Progenitor cell of endocrine pancreas (in vitro differentiated cells): ENCODE measurements at regions not wholly inside any gene's neighbourhood (a gene's known extent, or its start where the extent isn't known, plus 50 kb on each side); places are given as distances from the start of the nearest gene placed in this dataset.

ENCODE experiments used
- DNase-seq: peaks from one replicate; pipeline ENCODE4 v3.0.0; 2021; ENCODE audit warnings: low spot score; ENCODE audit not compliant: unreplicated experiment
- H3K27ac Mint-ChIP-seq: 2 replicates; pipeline ENCODE4 v1.8.0; 2021; ENCODE audit warnings: mild to moderate bottlenecking, moderate library complexity, mixed read lengths
- H3K27me3 Mint-ChIP-seq: 2 replicates; pipeline ENCODE4 v1.8.0; 2021; ENCODE audit warnings: mixed read lengths
- H3K36me3 Mint-ChIP-seq: 2 replicates; pipeline ENCODE4 v1.8.0; 2022; ENCODE audit warnings: mixed read lengths; ENCODE audit not compliant: insufficient read depth
- H3K4me1 Mint-ChIP-seq: 2 replicates; pipeline ENCODE4 v1.8.0; 2021; ENCODE audit warnings: low read depth, mixed read lengths
- H3K4me3 Mint-ChIP-seq: 2 replicates; pipeline ENCODE4 v1.8.0; 2021; ENCODE audit warnings: low read depth, mild to moderate bottlenecking, moderate library complexity, mixed read lengths
- H3K9me3 Mint-ChIP-seq: 2 replicates; pipeline ENCODE4 v1.8.0; 2021; ENCODE audit warnings: low read depth, mixed read lengths
- TF ChIP-seq, protein P1 (sequence below): fragments of 200-600 bp; sonication (generic); IDR thresholded peaks from one replicate; pipeline ENCODE4 v1.5.0; 2021; ENCODE audit warnings: antibody characterized with exemption, mild to moderate bottlenecking; ENCODE audit not compliant: unreplicated experiment

DNA sequence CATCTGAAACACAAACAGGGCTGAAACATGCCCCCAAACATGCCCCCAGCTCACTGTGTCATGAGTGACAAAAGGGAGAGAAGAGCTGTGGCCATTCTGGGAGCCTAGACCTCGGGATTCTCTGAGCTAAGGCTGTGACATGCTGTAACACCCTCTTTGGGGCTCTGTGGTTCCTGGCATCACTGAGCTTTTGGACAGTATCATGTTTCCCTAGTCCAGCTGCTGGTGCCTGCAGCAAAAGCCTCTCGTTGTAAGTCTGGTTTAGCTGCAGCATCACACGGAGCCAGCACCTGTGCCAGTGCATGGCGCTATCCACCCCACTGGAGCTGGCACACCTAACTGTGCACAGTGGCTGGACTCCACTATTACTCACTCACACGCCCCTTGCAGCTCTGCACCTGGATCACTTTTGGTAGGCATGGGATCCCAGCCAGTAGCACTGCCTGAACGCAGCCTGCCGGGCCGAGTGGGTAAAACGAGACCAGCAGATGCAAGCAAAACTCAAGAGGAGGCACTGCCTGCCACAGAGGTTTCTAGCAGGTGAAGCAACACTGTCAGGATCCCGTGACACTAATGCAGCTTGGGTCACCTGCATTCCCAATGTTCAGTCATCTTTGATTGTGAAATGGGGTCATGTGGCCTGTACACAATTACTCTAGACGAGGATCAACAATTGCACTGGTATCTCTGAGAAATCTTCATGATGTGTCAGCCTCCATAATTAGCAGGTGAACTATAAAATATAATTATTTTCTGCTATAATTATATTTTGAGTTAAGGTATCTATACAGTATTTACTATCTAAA lies 547.2 kb downstream of the ZNF804A start:
- Mint-ChIP-seq H3K4me1 (no peaks in the 10 kb centered on the region), H3K4me3 (no peak overlapping the region), H3K27ac (peak overlapping the region; percentile 60), H3K36me3 (no peaks in the 10 kb centered on the region), H3K27me3 (no peaks in the 10 kb centered on the region), H3K9me3 (peaks cover 4% of the 10 kb centered on the region)
- TF ChIP-seq, protein P1, sequence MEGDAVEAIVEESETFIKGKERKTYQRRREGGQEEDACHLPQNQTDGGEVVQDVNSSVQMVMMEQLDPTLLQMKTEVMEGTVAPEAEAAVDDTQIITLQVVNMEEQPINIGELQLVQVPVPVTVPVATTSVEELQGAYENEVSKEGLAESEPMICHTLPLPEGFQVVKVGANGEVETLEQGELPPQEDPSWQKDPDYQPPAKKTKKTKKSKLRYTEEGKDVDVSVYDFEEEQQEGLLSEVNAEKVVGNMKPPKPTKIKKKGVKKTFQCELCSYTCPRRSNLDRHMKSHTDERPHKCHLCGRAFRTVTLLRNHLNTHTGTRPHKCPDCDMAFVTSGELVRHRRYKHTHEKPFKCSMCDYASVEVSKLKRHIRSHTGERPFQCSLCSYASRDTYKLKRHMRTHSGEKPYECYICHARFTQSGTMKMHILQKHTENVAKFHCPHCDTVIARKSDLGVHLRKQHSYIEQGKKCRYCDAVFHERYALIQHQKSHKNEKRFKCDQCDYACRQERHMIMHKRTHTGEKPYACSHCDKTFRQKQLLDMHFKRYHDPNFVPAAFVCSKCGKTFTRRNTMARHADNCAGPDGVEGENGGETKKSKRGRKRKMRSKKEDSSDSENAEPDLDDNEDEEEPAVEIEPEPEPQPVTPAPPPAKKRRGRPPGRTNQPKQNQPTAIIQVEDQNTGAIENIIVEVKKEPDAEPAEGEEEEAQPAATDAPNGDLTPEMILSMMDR = no peak
- DNase-seq = no peak

DNA sequence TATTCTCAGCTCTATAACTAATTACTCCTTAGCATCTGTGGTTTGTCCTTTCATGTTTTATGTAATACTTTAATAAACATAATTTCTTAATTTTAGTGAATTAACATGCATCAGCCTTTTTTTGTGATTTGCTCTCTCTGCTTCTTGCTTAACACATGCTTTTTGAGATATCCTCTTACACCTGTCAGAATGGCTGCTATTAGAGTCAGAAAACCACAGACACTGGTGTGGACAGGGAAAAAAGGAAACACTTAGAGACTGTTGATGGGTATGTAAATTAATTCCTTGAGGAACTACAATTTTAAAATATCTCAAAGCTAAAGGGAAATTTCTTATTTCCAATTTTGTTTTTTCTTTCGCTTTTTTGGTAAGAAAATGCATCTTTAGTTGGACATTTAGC lies 549.0 kb downstream of the ZNF804A start:
- Mint-ChIP-seq H3K27me3 (no peaks in the 10 kb centered on the region), H3K9me3 (no peaks in the 10 kb centered on the region), H3K4me1 (no peaks in the 10 kb centered on the region)

DNA sequence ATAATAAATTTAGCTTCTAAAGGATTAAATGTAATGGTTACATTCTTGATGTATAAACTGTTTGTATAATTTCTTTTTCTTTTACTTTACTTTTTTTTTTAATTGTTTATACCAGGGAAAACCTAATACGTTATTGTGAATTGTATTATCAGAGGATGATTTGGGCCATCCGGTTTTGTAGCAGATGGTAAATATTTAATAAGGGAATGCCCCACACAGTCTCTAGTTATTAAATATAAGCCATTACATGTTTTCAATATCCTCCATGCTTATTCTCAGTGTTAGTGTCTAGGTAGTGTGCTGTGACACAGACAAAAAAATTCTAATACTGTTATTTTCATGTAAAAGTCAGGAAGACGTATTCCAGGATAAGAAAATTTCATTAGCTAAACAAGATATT lies 553.9 kb downstream of the ZNF804A start:
- no peaks in the 10 kb centered on the region for H3K4me1 Mint-ChIP-seq
- DNase-seq = no peak
- TF ChIP-seq, protein P1 = no peak
- no peak overlapping the region for H3K27ac Mint-ChIP-seq
- no peaks in the 10 kb centered on the region for H3K9me3 Mint-ChIP-seq
- no peaks in the 10 kb centered on the region for H3K36me3 Mint-ChIP-seq
- H3K27me3 Mint-ChIP-seq = no peaks in the 10 kb centered on the region
- no peak overlapping the region for H3K4me3 Mint-ChIP-seq

More for the DNA sequence above, 549.0 kb downstream of the ZNF804A start:
- Mint-ChIP-seq H3K27ac (no peak overlapping the region), H3K4me3 (no peak overlapping the region), H3K36me3 (no peaks in the 10 kb centered on the region)
- DNase-seq = no peak
- TF ChIP-seq, protein P1 = no peak

DNA sequence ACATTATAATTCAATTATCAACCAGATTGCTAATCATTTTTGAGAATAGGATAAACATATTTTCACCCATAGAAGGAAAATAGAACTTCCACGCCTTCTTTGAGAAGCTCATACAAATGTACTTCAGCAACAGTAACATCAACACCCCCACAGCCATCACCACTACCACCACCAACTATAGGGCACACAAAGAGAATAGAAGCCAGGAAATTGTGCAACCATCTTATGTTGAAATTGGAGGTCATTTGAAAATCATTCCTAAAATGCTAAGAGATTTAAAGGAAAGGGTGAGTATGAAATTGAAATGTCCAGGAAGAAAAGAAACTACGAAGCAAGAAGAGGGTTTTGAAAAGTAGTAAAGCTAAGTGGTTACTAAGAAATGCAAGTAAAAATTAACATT lies 563.4 kb downstream of the ZNF804A start:
- Mint-ChIP-seq H3K4me3 (no peak overlapping the region), H3K36me3 (no peaks in the 10 kb centered on the region), H3K9me3 (peaks cover 4% of the 10 kb centered on the region), H3K4me1 (no peaks in the 10 kb centered on the region), H3K27ac (no peak overlapping the region), H3K27me3 (no peaks in the 10 kb centered on the region)
- no peak for DNase-seq
- TF ChIP-seq, protein P1 = no peak

DNA sequence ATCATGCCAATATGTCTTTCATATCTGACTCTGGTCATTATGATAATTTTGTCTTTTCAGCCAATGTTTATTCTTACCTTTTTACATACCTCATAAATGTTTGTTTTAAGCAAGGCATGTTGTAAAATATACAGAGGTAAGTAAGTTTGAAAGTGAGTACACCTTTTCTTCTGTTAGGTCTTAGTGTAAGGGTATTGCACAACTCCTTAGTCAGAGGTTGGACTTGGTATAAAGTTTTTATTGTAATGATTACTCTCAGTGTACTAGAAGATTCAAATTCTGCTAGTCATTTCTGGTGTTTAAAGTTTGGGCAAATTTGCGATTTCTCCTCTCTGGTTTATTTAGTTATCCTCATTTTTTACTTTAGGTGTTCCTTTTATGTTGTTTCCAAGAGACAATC lies 564.3 kb upstream of the FSIP2 start:
- Mint-ChIP-seq H3K4me1 (no peaks in the 10 kb centered on the region), H3K27me3 (no peaks in the 10 kb centered on the region), H3K27ac (no peak overlapping the region), H3K4me3 (no peak overlapping the region), H3K9me3 (no peaks in the 10 kb centered on the region), H3K36me3 (no peaks in the 10 kb centered on the region)
- TF ChIP-seq, protein P1 = no peak
- DNase-seq = no peak
